22Rv1 (cell line): ENCODE measurements at regions not wholly inside any gene's neighbourhood (a gene's known extent, or its start where the extent isn't known, plus 50 kb on each side); places are given as distances from the start of the nearest gene placed in this dataset.
"Not testable (repeated sequence)": the region's sequence is repeated elsewhere in the genome, so short reads cannot be mapped to it uniquely, and the experiment has no call there.

Experiments
- H3K27ac ChIP-seq: fragments of 450-650 bp; 2 replicates; pipeline ENCODE4 v1.5.1; 2017
- CTCF ChIP-seq: fragments of 450-650 bp; IDR thresholded peaks from 2 replicates; pipeline ENCODE4 v1.5.1; 2017; ENCODE audit warnings: mild to moderate bottlenecking
- ZFX ChIP-seq: fragments of 450-650 bp; IDR thresholded peaks from 2 replicates; pipeline ENCODE4 v1.6.1; 2017; ENCODE audit warnings: antibody characterized with exemption, borderline replicate concordance

- no peak overlapping the region for H3K27ac ChIP-seq
- TF ChIP-seq ZFX (no peak), CTCF (no peak)
These were observed 349.2 kb upstream of the ID2 start for GRCh38 chr2:8332646-8333045.

- H3K27ac ChIP-seq = no peak overlapping the region
- TF ChIP-seq CTCF = no peak
- TF ChIP-seq ZFX = no peak
These were observed 348.6 kb upstream of the ID2 start for GRCh38 chr2:8333177-8333831.

GRCh38 chr2:8333832-8334187 lies 348.0 kb upstream of the ID2 start:
- not testable (repeated sequence) for H3K27ac ChIP-seq

GRCh38 chr2:8334866-8335325 lies 347.0 kb upstream of the ID2 start:
- no peak overlapping the region for H3K27ac ChIP-seq
- no peak for TF ChIP-seq ZFX
- no peak for TF ChIP-seq CTCF

GRCh38 chr2:8335801-8336200 lies 346.1 kb upstream of the ID2 start:
- no peak for TF ChIP-seq CTCF
- no peak overlapping the region for H3K27ac ChIP-seq

GRCh38 chr2:8337321-8337720 lies 344.5 kb upstream of the ID2 start:
- TF ChIP-seq ZFX (no peak), CTCF (no peak)
- H3K27ac ChIP-seq = no peak overlapping the region

- H3K27ac ChIP-seq = no peak overlapping the region
These were observed 339.4 kb upstream of the ID2 start for GRCh38 chr2:8342407-8342806.

More at GRCh38 chr2:8342407-8342806, 339.4 kb upstream of the ID2 start:
- TF ChIP-seq CTCF (no peak), ZFX (no peak)
